ENCODE measurements at regions not wholly inside any gene's neighbourhood (a gene's known extent, or its start where the extent isn't known, plus 50 kb on each side); places are given as distances from the start of the nearest gene placed in this dataset.

GRCh38 chr4:4752025-4752424, 107.4 kb upstream of the MSX1 start:
- 72 to 78% methylated on average over 12 of the region's 12 CpGs for WGBS, 2 experiments (ENCODE audit: low coverage in 1 of 2, low lambda C conversion rate in 2 of 2, missing lambda C conversion rate in 2 of 2)
- Histone ChIP-seq H2AFZ (no peak overlapping the region), H3K9me3 (ENCODE audit: low read depth) (no peaks in the 10 kb centered on the region), H3F3A (ENCODE audit: insufficient read depth) (no peaks in the 10 kb centered on the region), H3K4me2 (ENCODE audit: unreplicated experiment) (no peak overlapping the region), H3K27me3 (replicated peaks; ENCODE audit: insufficient read depth) (peaks cover 12% of the 10 kb centered on the region; the same call in 1 of the 2 replicates), H3K9ac (no peak overlapping the region), H4K20me1 (ENCODE audit: insufficient read depth) (no peaks in the 10 kb centered on the region), H3K4me3 (no peak overlapping the region), H3K4me1 (ENCODE audit: insufficient read depth) (no peaks in the 10 kb centered on the region), H3K79me2 (ENCODE audit: insufficient read depth) (no peaks in the 10 kb centered on the region), H3K9me2 (ENCODE audit: insufficient read depth) (no peaks in the 10 kb centered on the region), H3K27ac (no peak overlapping the region), H3K36me3 (ENCODE audit: low read depth) (no peaks in the 10 kb centered on the region)
- TF ChIP-seq EZH2phosphoT487 (IDR thresholded peaks at IDR 0.05; ENCODE audit: insufficient read depth, low read depth) (no peak), EZH2 (IDR thresholded peaks at IDR 0.05; ENCODE audit: insufficient read depth, poor library complexity, severe bottlenecking) (no peak)
- in situ Hi-C loops (cut with MboI): no loop called here
- no peak for DNase-seq

DNA sequence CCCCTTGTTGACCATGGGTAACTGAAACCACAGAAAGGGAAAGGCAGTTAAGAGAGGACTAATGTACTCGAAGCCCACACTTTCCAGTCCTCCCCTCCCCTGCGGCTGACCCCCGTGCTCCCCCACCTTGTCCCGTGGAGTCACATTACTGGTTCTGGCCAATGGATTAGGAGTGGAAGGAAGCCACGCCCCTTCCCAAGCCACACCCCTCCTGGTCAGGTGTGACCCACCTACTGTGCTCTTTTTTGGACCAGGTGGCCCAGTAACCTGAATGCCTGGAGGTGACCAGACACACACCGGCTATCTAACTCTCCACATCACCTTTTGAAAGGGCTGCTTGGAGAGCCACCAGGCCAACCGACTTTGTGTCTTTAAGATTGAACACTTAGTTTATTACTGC, 109.3 kb upstream of the MSX1 start:
- in situ Hi-C loops (cut with MboI): no loop called here
- no peak for TF ChIP-seq EZH2phosphoT487 (IDR thresholded peaks at IDR 0.05; ENCODE audit: insufficient read depth, low read depth)
- TF ChIP-seq EZH2 (IDR thresholded peaks at IDR 0.05; ENCODE audit: insufficient read depth, poor library complexity, severe bottlenecking): no peak
- Histone ChIP-seq H3K27ac (no peak overlapping the region), H3K36me3 (ENCODE audit: low read depth) (no peaks in the 10 kb centered on the region), H3K79me2 (ENCODE audit: insufficient read depth) (no peaks in the 10 kb centered on the region), H3K27me3 (replicated peaks; ENCODE audit: insufficient read depth) (peaks cover 12% of the 10 kb centered on the region; the same call in 1 of the 2 replicates), H3K4me3 (no peak overlapping the region), H3K9me3 (ENCODE audit: low read depth) (no peaks in the 10 kb centered on the region), H3F3A (ENCODE audit: insufficient read depth) (no peaks in the 10 kb centered on the region), H4K20me1 (ENCODE audit: insufficient read depth) (no peaks in the 10 kb centered on the region), H3K9me2 (ENCODE audit: insufficient read depth) (no peaks in the 10 kb centered on the region), H2AFZ (no peak overlapping the region), H3K4me1 (ENCODE audit: insufficient read depth) (no peaks in the 10 kb centered on the region), H3K9ac (no peak overlapping the region), H3K4me2 (ENCODE audit: unreplicated experiment) (no peak overlapping the region)
- WGBS, 2 experiments (ENCODE audit: low coverage in 1 of 2, low lambda C conversion rate in 2 of 2, missing lambda C conversion rate in 2 of 2): 65 to 74% methylated on average over 7 of the region's 7 CpGs
- DNase-seq: no peak

DNA sequence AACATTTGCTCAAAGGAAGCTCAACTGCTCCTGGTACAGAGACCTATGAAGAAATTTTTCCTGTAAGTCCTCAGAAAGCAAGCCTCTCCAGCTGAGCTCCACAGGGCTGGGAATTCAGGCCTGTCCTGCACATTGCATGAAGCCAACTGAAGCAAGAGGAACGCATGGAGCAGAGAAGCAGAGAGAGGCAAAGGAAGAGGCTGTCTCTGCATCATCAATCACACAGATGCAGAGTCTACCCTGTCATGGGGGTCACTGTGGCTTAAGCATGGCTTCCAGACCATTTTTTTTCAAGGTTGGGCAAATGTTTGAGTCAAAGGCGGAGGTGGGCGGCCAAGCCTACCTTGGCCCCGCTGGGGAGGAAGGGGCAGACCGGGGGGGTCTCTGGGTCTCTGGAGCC, 110.3 kb upstream of the MSX1 start:
- in situ Hi-C loops (cut with MboI): no loop called here
- 0 out of 2 replicates have a peak, but pooled peaks cover 1% of the 10 kb centered on the region for H3K27me3 ChIP-seq (replicated peaks; ENCODE audit: insufficient read depth)
- H2AFZ ChIP-seq: no peak overlapping the region
- H3K27ac ChIP-seq: no peak overlapping the region
- no peaks in the 10 kb centered on the region for H3K79me2 ChIP-seq (ENCODE audit: insufficient read depth)
- WGBS, 2 experiments (ENCODE audit: low coverage in 1 of 2, low lambda C conversion rate in 2 of 2, missing lambda C conversion rate in 2 of 2): 81 to 82% methylated on average over 5 of the region's 5 CpGs
- no peaks in the 10 kb centered on the region for H4K20me1 ChIP-seq (ENCODE audit: insufficient read depth)
- DNase-seq: no peak
- no peak overlapping the region for H3K4me3 ChIP-seq
- H3K9ac ChIP-seq: no peak overlapping the region
- H3K9me3 ChIP-seq (ENCODE audit: low read depth): no peaks in the 10 kb centered on the region
- H3K36me3 ChIP-seq (ENCODE audit: low read depth): no peaks in the 10 kb centered on the region
- no peaks in the 10 kb centered on the region for H3K9me2 ChIP-seq (ENCODE audit: insufficient read depth)
- TF ChIP-seq EZH2phosphoT487 (IDR thresholded peaks at IDR 0.05; ENCODE audit: insufficient read depth, low read depth) (no peak), EZH2 (IDR thresholded peaks at IDR 0.05; ENCODE audit: insufficient read depth, poor library complexity, severe bottlenecking) (no peak)
- H3F3A ChIP-seq (ENCODE audit: insufficient read depth): no peaks in the 10 kb centered on the region
- no peak overlapping the region for H3K4me2 ChIP-seq (ENCODE audit: unreplicated experiment)
- H3K4me1 ChIP-seq (ENCODE audit: insufficient read depth): no peaks in the 10 kb centered on the region

- Histone ChIP-seq H3K4me2 (ENCODE audit: unreplicated experiment) (no peak overlapping the region), H2AFZ (no peak overlapping the region), H3F3A (ENCODE audit: insufficient read depth) (no peaks in the 10 kb centered on the region), H3K9me3 (ENCODE audit: low read depth) (no peaks in the 10 kb centered on the region), H3K4me1 (ENCODE audit: insufficient read depth) (no peaks in the 10 kb centered on the region), H3K9ac (no peak overlapping the region), H3K4me3 (no peak overlapping the region), H3K9me2 (ENCODE audit: insufficient read depth) (no peaks in the 10 kb centered on the region), H3K27me3 (replicated peaks; ENCODE audit: insufficient read depth) (no peaks in the 10 kb centered on the region; the same call in 1 of the 2 replicates), H3K36me3 (ENCODE audit: low read depth) (no peaks in the 10 kb centered on the region), H3K79me2 (ENCODE audit: insufficient read depth) (no peaks in the 10 kb centered on the region), H3K27ac (no peak overlapping the region), H4K20me1 (ENCODE audit: insufficient read depth) (no peaks in the 10 kb centered on the region)
- 55 to 71% methylated on average over 1 of the region's 1 CpG for WGBS, 2 experiments (ENCODE audit: low coverage in 1 of 2, low lambda C conversion rate in 2 of 2, missing lambda C conversion rate in 2 of 2)
- DNase-seq: no peak
- in situ Hi-C loops (cut with MboI): no loop called here
- TF ChIP-seq EZH2 (IDR thresholded peaks at IDR 0.05; ENCODE audit: insufficient read depth, poor library complexity, severe bottlenecking): no peak
- no peak for TF ChIP-seq EZH2phosphoT487 (IDR thresholded peaks at IDR 0.05; ENCODE audit: insufficient read depth, low read depth)
Measured at GRCh38 chr4:4746444-4746843, 113.0 kb upstream of the MSX1 start.

GRCh38 chr4:4740071-4740470, 119.4 kb upstream of the MSX1 start:
- Histone ChIP-seq H3K79me2 (ENCODE audit: insufficient read depth) (no peaks in the 10 kb centered on the region), H3K9me2 (ENCODE audit: insufficient read depth) (no peaks in the 10 kb centered on the region), H3K27me3 (replicated peaks; ENCODE audit: insufficient read depth) (no peaks in the 10 kb centered on the region; the same call in 1 of the 2 replicates), H3K36me3 (ENCODE audit: low read depth) (no peaks in the 10 kb centered on the region), H3K9me3 (ENCODE audit: low read depth) (no peaks in the 10 kb centered on the region), H2AFZ (no peak overlapping the region), H3K9ac (no peak overlapping the region), H3F3A (ENCODE audit: insufficient read depth) (no peaks in the 10 kb centered on the region), H4K20me1 (ENCODE audit: insufficient read depth) (no peaks in the 10 kb centered on the region), H3K4me2 (ENCODE audit: unreplicated experiment) (no peak overlapping the region), H3K27ac (no peak overlapping the region), H3K4me1 (ENCODE audit: insufficient read depth) (no peaks in the 10 kb centered on the region), H3K4me3 (no peak overlapping the region)
- in situ Hi-C loops (cut with MboI): no loop called here
- DNase-seq: no peak
- no peak for TF ChIP-seq EZH2 (IDR thresholded peaks at IDR 0.05; ENCODE audit: insufficient read depth, poor library complexity, severe bottlenecking)
- no peak for TF ChIP-seq EZH2phosphoT487 (IDR thresholded peaks at IDR 0.05; ENCODE audit: insufficient read depth, low read depth)

Data from GM23248 (cell line).